Mesothelial cell of epicardium (in vitro differentiated cells): ENCODE measurements at regions not wholly inside any gene's neighbourhood (a gene's known extent, or its start where the extent isn't known, plus 50 kb on each side); places are given as distances from the start of the nearest gene placed in this dataset.

ENCODE experiments used
- DNase-seq, 2 experiments: peaks; one replicate each; pipeline ENCODE4 v3.0.0; 2021; ENCODE audit warnings: low spot score in 2 of 2; ENCODE audit not compliant: unreplicated experiment in 2 of 2
- H3K27ac Mint-ChIP-seq: 2 replicates; pipeline ENCODE4 v1.8.0; 2021; ENCODE audit warnings: mixed read lengths
- H3K27me3 Mint-ChIP-seq: 2 replicates; pipeline ENCODE4 v1.8.0; 2021; ENCODE audit warnings: low read depth, mixed read lengths
- H3K36me3 Mint-ChIP-seq: 2 replicates; pipeline ENCODE4 v1.8.0; 2021; ENCODE audit warnings: mixed read lengths
- H3K4me1 Mint-ChIP-seq: 2 replicates; pipeline ENCODE4 v1.8.0; 2021; ENCODE audit warnings: mixed read lengths
- H3K4me3 Mint-ChIP-seq: 2 replicates; pipeline ENCODE4 v1.8.0; 2021; ENCODE audit warnings: mild to moderate bottlenecking, moderate library complexity, mixed read lengths
- H3K9me3 Mint-ChIP-seq: 2 replicates; pipeline ENCODE4 v1.8.0; 2021; ENCODE audit warnings: mixed read lengths
- TF ChIP-seq, protein P1 (sequence below): fragments of 200-600 bp; sonication (generic); IDR thresholded peaks from one replicate; pipeline ENCODE4 v1.5.0; 2021; ENCODE audit warnings: antibody characterized with exemption; ENCODE audit not compliant: unreplicated experiment

DNA sequence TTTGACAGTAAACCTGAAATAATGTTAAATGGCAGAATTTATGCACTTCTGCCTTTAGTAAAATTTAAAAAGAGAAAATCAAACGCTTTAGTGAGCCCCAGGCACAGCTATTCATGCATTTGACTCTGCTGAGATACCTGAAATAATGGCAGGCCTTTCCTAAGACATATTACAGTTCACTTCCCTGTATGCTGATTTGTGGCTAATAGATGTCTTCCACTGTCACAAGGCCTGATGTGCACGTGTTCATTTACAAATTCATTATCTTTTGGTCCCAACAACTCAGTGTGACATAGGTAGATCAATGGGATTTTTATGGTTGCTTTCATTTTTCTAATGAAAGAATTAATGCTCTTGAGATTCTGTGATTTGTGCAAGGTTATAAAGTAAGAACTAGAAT is 449.7 kb upstream of the RGS17 start:
- H3K27ac Mint-ChIP-seq, result no peak overlapping the region
- H3K4me3 Mint-ChIP-seq, result no peak overlapping the region
- H3K27me3 Mint-ChIP-seq, result no peaks in the 10 kb centered on the region
- no peak for DNase-seq
- no peaks in the 10 kb centered on the region for H3K4me1 Mint-ChIP-seq
- TF ChIP-seq, protein P1, sequence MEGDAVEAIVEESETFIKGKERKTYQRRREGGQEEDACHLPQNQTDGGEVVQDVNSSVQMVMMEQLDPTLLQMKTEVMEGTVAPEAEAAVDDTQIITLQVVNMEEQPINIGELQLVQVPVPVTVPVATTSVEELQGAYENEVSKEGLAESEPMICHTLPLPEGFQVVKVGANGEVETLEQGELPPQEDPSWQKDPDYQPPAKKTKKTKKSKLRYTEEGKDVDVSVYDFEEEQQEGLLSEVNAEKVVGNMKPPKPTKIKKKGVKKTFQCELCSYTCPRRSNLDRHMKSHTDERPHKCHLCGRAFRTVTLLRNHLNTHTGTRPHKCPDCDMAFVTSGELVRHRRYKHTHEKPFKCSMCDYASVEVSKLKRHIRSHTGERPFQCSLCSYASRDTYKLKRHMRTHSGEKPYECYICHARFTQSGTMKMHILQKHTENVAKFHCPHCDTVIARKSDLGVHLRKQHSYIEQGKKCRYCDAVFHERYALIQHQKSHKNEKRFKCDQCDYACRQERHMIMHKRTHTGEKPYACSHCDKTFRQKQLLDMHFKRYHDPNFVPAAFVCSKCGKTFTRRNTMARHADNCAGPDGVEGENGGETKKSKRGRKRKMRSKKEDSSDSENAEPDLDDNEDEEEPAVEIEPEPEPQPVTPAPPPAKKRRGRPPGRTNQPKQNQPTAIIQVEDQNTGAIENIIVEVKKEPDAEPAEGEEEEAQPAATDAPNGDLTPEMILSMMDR, result no peak
- no peaks in the 10 kb centered on the region for H3K36me3 Mint-ChIP-seq
- peaks cover 12% of the 10 kb centered on the region for H3K9me3 Mint-ChIP-seq

DNA sequence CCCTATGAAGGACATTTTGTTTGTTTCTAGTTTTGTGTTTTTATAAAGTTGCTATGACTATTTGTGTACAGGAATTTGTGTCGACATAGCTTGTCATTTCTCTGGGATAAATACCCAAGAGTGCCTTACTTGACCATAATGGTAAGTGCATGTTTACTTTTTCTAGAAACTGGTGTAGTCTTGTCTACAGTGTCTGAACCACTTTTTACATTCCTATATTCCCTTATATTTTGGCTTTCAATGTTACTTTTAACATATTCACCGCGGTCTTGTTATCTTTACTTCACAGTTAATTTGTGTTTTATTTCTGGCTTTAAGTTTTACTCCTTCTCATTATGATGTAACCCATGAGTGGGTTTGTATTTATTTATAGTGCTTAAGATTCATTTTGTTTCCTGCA is 444.4 kb upstream of the RGS17 start:
- H3K27me3 Mint-ChIP-seq, result no peaks in the 10 kb centered on the region
- H3K4me3 Mint-ChIP-seq, result no peak overlapping the region
- DNase-seq, result no peak
- TF ChIP-seq, protein P1, result no peak
- H3K9me3 Mint-ChIP-seq, result peaks cover 12% of the 10 kb centered on the region
- no peaks in the 10 kb centered on the region for H3K36me3 Mint-ChIP-seq
- no peaks in the 10 kb centered on the region for H3K4me1 Mint-ChIP-seq
- H3K27ac Mint-ChIP-seq, result no peak overlapping the region

DNA sequence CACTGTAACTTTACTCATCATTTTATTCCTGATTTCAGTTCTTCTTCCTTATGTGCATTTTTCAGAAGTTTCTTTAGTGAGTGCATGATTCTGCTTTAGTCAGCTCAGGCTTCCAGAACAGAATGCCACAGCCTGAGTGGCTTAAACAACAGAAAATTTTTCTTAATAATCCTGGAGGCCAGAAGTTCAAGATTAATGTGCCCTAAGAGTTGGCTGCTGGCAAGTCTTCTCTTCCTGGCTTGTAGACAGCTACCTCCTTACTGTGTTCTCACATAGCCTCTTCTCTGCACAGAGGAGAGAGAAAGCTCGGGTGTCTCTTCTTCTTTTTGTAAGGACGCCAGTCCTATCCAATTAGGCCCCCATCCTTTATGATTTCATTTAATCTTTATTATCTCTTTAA is 443.1 kb upstream of the RGS17 start:
- no peaks in the 10 kb centered on the region for H3K4me1 Mint-ChIP-seq
- no peak for DNase-seq
- TF ChIP-seq, protein P1, result no peak
- peaks cover 7% of the 10 kb centered on the region for H3K9me3 Mint-ChIP-seq
- no peaks in the 10 kb centered on the region for H3K27me3 Mint-ChIP-seq
- no peak overlapping the region for H3K27ac Mint-ChIP-seq
- H3K36me3 Mint-ChIP-seq, result no peaks in the 10 kb centered on the region
- no peak overlapping the region for H3K4me3 Mint-ChIP-seq

DNA sequence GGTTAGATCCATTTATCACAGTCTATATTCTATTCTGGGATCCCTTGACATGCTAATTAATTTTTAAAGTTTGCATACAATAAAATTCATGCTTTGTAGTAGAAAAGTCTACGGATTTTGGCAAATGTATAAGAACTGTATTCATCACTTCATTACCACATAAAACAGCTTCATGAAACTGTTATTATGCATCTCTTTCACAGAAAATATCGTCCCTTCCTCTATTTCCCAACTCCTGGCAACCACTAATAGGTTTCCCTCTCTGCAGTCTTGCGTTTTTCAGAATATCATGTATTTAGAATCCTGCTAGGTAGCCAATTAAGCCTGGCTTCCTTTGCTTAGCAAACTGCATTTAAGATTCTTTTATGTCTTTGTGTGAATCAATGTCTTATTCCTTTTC is 441.3 kb upstream of the RGS17 start:
- Mint-ChIP-seq H3K36me3 (no peaks in the 10 kb centered on the region), H3K27me3 (no peaks in the 10 kb centered on the region), H3K4me1 (peaks cover 2% of the 10 kb centered on the region)

DNA sequence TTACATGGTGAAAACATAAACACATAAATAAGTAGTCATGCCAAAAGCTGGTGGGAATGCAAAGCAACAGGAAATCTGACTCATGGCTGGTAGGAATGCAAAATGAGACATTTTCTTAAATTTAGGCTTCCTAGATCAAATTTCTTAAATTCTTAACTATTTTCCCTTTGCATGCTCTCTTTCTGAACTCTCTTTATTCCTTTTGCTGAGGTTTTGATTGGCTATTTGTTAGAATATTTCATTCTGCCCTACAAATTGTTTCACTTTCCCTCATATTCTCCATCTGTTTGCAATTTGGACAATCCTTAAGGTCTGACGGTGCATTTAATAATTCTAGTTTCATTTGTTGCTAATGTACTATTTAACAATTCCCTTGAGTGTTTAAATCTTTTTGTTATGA is 437.5 kb upstream of the RGS17 start:
- TF ChIP-seq, protein P1, result no peak
- H3K4me1 Mint-ChIP-seq, result peaks cover 2% of the 10 kb centered on the region
- H3K9me3 Mint-ChIP-seq, result no peaks in the 10 kb centered on the region
- no peak overlapping the region for H3K27ac Mint-ChIP-seq
- H3K36me3 Mint-ChIP-seq, result no peaks in the 10 kb centered on the region
- H3K27me3 Mint-ChIP-seq, result no peaks in the 10 kb centered on the region
- H3K4me3 Mint-ChIP-seq, result no peak overlapping the region
- DNase-seq, result no peak

More for the DNA sequence above, 441.3 kb upstream of the RGS17 start:
- no peak for DNase-seq
- Mint-ChIP-seq H3K27ac (no peak overlapping the region), H3K9me3 (no peaks in the 10 kb centered on the region), H3K4me3 (no peak overlapping the region)
- TF ChIP-seq, protein P1, result no peak

DNA sequence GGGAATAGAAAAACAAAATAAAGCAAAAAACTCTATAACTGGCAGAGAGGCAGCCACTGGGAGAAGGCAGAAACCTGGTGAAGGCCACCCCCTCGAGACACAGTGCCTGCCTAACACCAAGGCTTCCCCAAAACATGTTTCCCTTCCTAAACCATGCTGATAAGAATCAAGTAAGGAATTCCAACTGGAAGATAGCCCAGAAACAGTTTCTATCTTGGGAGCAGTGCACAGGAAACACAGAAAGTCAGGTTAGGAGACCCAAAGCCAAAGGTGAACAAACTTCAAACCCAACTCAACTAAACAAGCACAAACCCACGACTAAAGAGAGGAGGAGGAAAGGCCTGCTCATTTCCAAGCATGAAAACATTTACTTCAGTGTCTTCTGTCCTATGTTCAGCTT is 433.7 kb upstream of the RGS17 start:
- TF ChIP-seq, protein P1, result no peak
- DNase-seq, result no peak
- Mint-ChIP-seq H3K4me3 (no peak overlapping the region), H3K27me3 (no peaks in the 10 kb centered on the region), H3K9me3 (no peaks in the 10 kb centered on the region), H3K36me3 (no peaks in the 10 kb centered on the region), H3K27ac (no peak overlapping the region), H3K4me1 (peaks cover 4% of the 10 kb centered on the region)
